ENCODE measurements at regions not wholly inside any gene's neighbourhood (a gene's known extent, or its start where the extent isn't known, plus 50 kb on each side); places are given as distances from the start of the nearest gene placed in this dataset.

GRCh38 chr7:381211-382042 is 91.5 kb downstream of the FOXL3 start:
- H3K4me3 ChIP-seq = no peak overlapping the region
- H3K27ac ChIP-seq = no peak overlapping the region
- no peak for TF ChIP-seq POLR2AphosphoS5 (IDR thresholded peaks at IDR 0.05; ENCODE audit: borderline replicate concordance, low read depth, low read length)
- no peak for TF ChIP-seq EZH2 (IDR thresholded peaks at IDR 0.05)
- no peak for TF ChIP-seq FOXP2 (optimal IDR thresholded peaks at IDR 0.05; ENCODE audit: control extremely low read depth, extremely low read length, insufficient read depth)
- no peak for DNase-seq (ENCODE audit: low read depth, low spot score)
- H3K9ac ChIP-seq (ENCODE audit: insufficient read length) = no peak overlapping the region
- H3K9me3 ChIP-seq (ENCODE audit: low read depth, low read length) = no peaks in the 10 kb centered on the region
- no peaks in the 10 kb centered on the region for H3K36me3 ChIP-seq (ENCODE audit: insufficient read depth, low read length)

GRCh38 chr7:382043-382400 is 92.1 kb downstream of the FOXL3 start:
- Histone ChIP-seq H3K9me3 (ENCODE audit: low read depth, low read length) (no peaks in the 10 kb centered on the region), H3K36me3 (ENCODE audit: insufficient read depth, low read length) (no peaks in the 10 kb centered on the region), H3K27ac (no peak overlapping the region), H3K4me3 (no peak overlapping the region), H3K9ac (ENCODE audit: insufficient read length) (no peak overlapping the region)
- TF ChIP-seq EZH2 (IDR thresholded peaks at IDR 0.05) = no peak
- no peak for TF ChIP-seq POLR2AphosphoS5 (IDR thresholded peaks at IDR 0.05; ENCODE audit: borderline replicate concordance, low read depth, low read length)
- no peak for TF ChIP-seq FOXP2 (optimal IDR thresholded peaks at IDR 0.05; ENCODE audit: control extremely low read depth, extremely low read length, insufficient read depth)
- no peak for DNase-seq (ENCODE audit: low read depth, low spot score)

- Histone ChIP-seq H3K9ac (ENCODE audit: insufficient read length) (no peak overlapping the region), H3K9me3 (ENCODE audit: low read depth, low read length) (no peaks in the 10 kb centered on the region), H3K4me3 (no peak overlapping the region), H3K36me3 (ENCODE audit: insufficient read depth, low read length) (no peaks in the 10 kb centered on the region), H3K27ac (no peak overlapping the region)
- TF ChIP-seq POLR2AphosphoS5 (IDR thresholded peaks at IDR 0.05; ENCODE audit: borderline replicate concordance, low read depth, low read length) = no peak
- TF ChIP-seq EZH2 (IDR thresholded peaks at IDR 0.05) = no peak
- no peak for TF ChIP-seq FOXP2 (optimal IDR thresholded peaks at IDR 0.05; ENCODE audit: control extremely low read depth, extremely low read length, insufficient read depth)
- no peak for DNase-seq (ENCODE audit: low read depth, low spot score)
These were observed 96.4 kb downstream of the FOXL3 start for GRCh38 chr7:386385-386784.

- no peak overlapping the region for H3K27ac ChIP-seq
- TF ChIP-seq EZH2 (IDR thresholded peaks at IDR 0.05) = no peak
- no peak for TF ChIP-seq FOXP2 (optimal IDR thresholded peaks at IDR 0.05; ENCODE audit: control extremely low read depth, extremely low read length, insufficient read depth)
- TF ChIP-seq POLR2AphosphoS5 (IDR thresholded peaks at IDR 0.05; ENCODE audit: borderline replicate concordance, low read depth, low read length) = no peak
- no peaks in the 10 kb centered on the region for H3K9me3 ChIP-seq (ENCODE audit: low read depth, low read length)
- no peak overlapping the region for H3K9ac ChIP-seq (ENCODE audit: insufficient read length)
- DNase-seq (ENCODE audit: low read depth, low spot score) = no peak
- H3K36me3 ChIP-seq (ENCODE audit: insufficient read depth, low read length) = no peaks in the 10 kb centered on the region
- no peak overlapping the region for H3K4me3 ChIP-seq
These were observed 97.4 kb downstream of the FOXL3 start for GRCh38 chr7:387132-388022.

- H3K4me3 ChIP-seq = no peak overlapping the region
- no peaks in the 10 kb centered on the region for H3K36me3 ChIP-seq (ENCODE audit: insufficient read depth, low read length)
- no peaks in the 10 kb centered on the region for H3K9me3 ChIP-seq (ENCODE audit: low read depth, low read length)
- no peak for DNase-seq (ENCODE audit: low read depth, low spot score)
- no peak overlapping the region for H3K9ac ChIP-seq (ENCODE audit: insufficient read length)
- no peak for TF ChIP-seq EZH2 (IDR thresholded peaks at IDR 0.05)
- no peak for TF ChIP-seq FOXP2 (optimal IDR thresholded peaks at IDR 0.05; ENCODE audit: control extremely low read depth, extremely low read length, insufficient read depth)
- no peak for TF ChIP-seq POLR2AphosphoS5 (IDR thresholded peaks at IDR 0.05; ENCODE audit: borderline replicate concordance, low read depth, low read length)
- no peak overlapping the region for H3K27ac ChIP-seq
These were observed 98.3 kb downstream of the FOXL3 start for GRCh38 chr7:388023-388960.

- no peak overlapping the region for H3K9ac ChIP-seq (ENCODE audit: insufficient read length)
- no peaks in the 10 kb centered on the region for H3K9me3 ChIP-seq (ENCODE audit: low read depth, low read length)
- no peak for DNase-seq (ENCODE audit: low read depth, low spot score)
- H3K36me3 ChIP-seq (ENCODE audit: insufficient read depth, low read length) = no peaks in the 10 kb centered on the region
- H3K4me3 ChIP-seq = no peak overlapping the region
- no peak for TF ChIP-seq POLR2AphosphoS5 (IDR thresholded peaks at IDR 0.05; ENCODE audit: borderline replicate concordance, low read depth, low read length)
- no peak for TF ChIP-seq EZH2 (IDR thresholded peaks at IDR 0.05)
- no peak for TF ChIP-seq FOXP2 (optimal IDR thresholded peaks at IDR 0.05; ENCODE audit: control extremely low read depth, extremely low read length, insufficient read depth)
- no peak overlapping the region for H3K27ac ChIP-seq
These were observed 99.2 kb downstream of the FOXL3 start for GRCh38 chr7:388961-389701.

- Histone ChIP-seq H3K9me3 (ENCODE audit: low read depth, low read length) (0 out of 2 replicates have a peak, but pooled peaks cover under 1% of the 10 kb centered on the region), H3K9ac (ENCODE audit: insufficient read length) (no peak overlapping the region), H3K27ac (no peak overlapping the region), H3K4me3 (no peak overlapping the region), H3K36me3 (ENCODE audit: insufficient read depth, low read length) (no peaks in the 10 kb centered on the region)
- DNase-seq (ENCODE audit: low read depth, low spot score) = no peak
- TF ChIP-seq FOXP2 (optimal IDR thresholded peaks at IDR 0.05; ENCODE audit: control extremely low read depth, extremely low read length, insufficient read depth) = no peak
- no peak for TF ChIP-seq POLR2AphosphoS5 (IDR thresholded peaks at IDR 0.05; ENCODE audit: borderline replicate concordance, low read depth, low read length)
- no peak for TF ChIP-seq EZH2 (IDR thresholded peaks at IDR 0.05)
These were observed 100.1 kb downstream of the FOXL3 start for GRCh38 chr7:389911-390601.

All from SK-N-MC (cell line).